GM06990 (cell line): ENCODE measurements at regions not wholly inside any gene's neighbourhood (a gene's known extent, or its start where the extent isn't known, plus 50 kb on each side); places are given as distances from the start of the nearest gene placed in this dataset.

Source experiments
- DNase-seq: peaks from one replicate; pipeline ENCODE4 v3.0.0-alpha.2; 2011; ENCODE audit not compliant: insufficient read length; ENCODE audit errors: extremely low read depth
- H3K27me3 ChIP-seq: replicated peaks from 2 replicates; pipeline ENCODE4 v1.6.0; 2011; ENCODE audit warnings: low read length; ENCODE audit not compliant: control insufficient read depth, insufficient read depth
- H3K36me3 ChIP-seq: 2 replicates; pipeline ENCODE4 v1.5.1; 2011; ENCODE audit warnings: low read length; ENCODE audit not compliant: control insufficient read depth, insufficient read depth
- H3K4me3 ChIP-seq: replicated peaks from 2 replicates; pipeline ENCODE4 v1.5.1; 2011; ENCODE audit warnings: low read depth, mild to moderate bottlenecking, control low read depth, low read length
- TF ChIP-seq, protein P1 (sequence below): IDR thresholded peaks from 2 replicates; pipeline ENCODE4 v1.5.1; 2011; ENCODE audit warnings: low read length, control low read depth, mild to moderate bottlenecking, inconsistent platforms; ENCODE audit not compliant: insufficient read depth, poor library complexity, severe bottlenecking

GRCh38 chr14:34044666-34045306, 93.9 kb upstream of the EGLN3 start:
- TF ChIP-seq, protein P1, sequence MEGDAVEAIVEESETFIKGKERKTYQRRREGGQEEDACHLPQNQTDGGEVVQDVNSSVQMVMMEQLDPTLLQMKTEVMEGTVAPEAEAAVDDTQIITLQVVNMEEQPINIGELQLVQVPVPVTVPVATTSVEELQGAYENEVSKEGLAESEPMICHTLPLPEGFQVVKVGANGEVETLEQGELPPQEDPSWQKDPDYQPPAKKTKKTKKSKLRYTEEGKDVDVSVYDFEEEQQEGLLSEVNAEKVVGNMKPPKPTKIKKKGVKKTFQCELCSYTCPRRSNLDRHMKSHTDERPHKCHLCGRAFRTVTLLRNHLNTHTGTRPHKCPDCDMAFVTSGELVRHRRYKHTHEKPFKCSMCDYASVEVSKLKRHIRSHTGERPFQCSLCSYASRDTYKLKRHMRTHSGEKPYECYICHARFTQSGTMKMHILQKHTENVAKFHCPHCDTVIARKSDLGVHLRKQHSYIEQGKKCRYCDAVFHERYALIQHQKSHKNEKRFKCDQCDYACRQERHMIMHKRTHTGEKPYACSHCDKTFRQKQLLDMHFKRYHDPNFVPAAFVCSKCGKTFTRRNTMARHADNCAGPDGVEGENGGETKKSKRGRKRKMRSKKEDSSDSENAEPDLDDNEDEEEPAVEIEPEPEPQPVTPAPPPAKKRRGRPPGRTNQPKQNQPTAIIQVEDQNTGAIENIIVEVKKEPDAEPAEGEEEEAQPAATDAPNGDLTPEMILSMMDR, result no peak
- Histone ChIP-seq H3K36me3 (no peaks in the 10 kb centered on the region), H3K27me3 (no peaks in the 10 kb centered on the region), H3K4me3 (no peak overlapping the region)
- no peak for DNase-seq

- TF ChIP-seq, protein P1, result no peak
- no peaks in the 10 kb centered on the region for H3K27me3 ChIP-seq
- DNase-seq, result no peak
- no peak overlapping the region for H3K4me3 ChIP-seq
- no peaks in the 10 kb centered on the region for H3K36me3 ChIP-seq
These were observed 93.4 kb upstream of the EGLN3 start for GRCh38 chr14:34044373-34044637.

- H3K4me3 ChIP-seq, result no peak overlapping the region
- H3K27me3 ChIP-seq, result no peaks in the 10 kb centered on the region
- H3K36me3 ChIP-seq, result no peaks in the 10 kb centered on the region
- DNase-seq, result peak; percentile 49
- TF ChIP-seq, protein P1, result no peak
These were observed 92.9 kb upstream of the EGLN3 start for GRCh38 chr14:34043627-34044372.

- Histone ChIP-seq H3K4me3 (no peak overlapping the region), H3K36me3 (no peaks in the 10 kb centered on the region), H3K27me3 (no peaks in the 10 kb centered on the region)
- DNase-seq, result no peak
- TF ChIP-seq, protein P1, result no peak
These were observed 90.3 kb upstream of the EGLN3 start for GRCh38 chr14:34041220-34041619.

DNA sequence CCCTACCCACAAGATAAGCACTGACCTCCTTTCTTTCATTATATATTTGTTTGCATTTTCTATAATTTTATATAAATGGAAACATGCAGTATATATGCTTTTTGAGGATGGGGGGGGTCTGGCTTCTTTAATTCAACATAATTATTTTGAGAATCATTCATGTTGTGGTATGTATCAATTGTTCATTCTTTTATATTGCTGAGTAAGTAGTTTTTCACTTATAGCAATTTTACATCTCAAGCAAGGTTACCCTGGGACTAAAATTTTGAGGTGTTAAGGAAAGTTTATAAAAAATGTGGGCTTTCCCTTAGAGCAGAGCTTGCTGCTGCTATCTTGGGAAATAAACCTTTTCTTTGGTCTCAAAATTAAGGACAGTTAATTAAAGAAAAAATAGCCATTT, 89.9 kb upstream of the EGLN3 start:
- TF ChIP-seq, protein P1, result no peak
- no peak for DNase-seq
- Histone ChIP-seq H3K36me3 (no peaks in the 10 kb centered on the region), H3K4me3 (no peak overlapping the region), H3K27me3 (no peaks in the 10 kb centered on the region)

- Histone ChIP-seq H3K36me3 (no peaks in the 10 kb centered on the region), H3K27me3 (no peaks in the 10 kb centered on the region), H3K4me3 (no peak overlapping the region)
- no peak for DNase-seq
- TF ChIP-seq, protein P1, result no peak
These were observed 88.7 kb upstream of the EGLN3 start for GRCh38 chr14:34039428-34040047.
